GM23338 (cell line): ENCODE measurements at regions not wholly inside any gene's neighbourhood (a gene's known extent, or its start where the extent isn't known, plus 50 kb on each side); places are given as distances from the start of the nearest gene placed in this dataset.
A peak's percentile ranks its signal among the peaks of the same experiment; 100 is the strongest.

ENCODE experiments used
- ATAC-seq: fragments of 200-7000 bp; cut with Tn5 transposase; 3 replicates; pipeline ENCODE4 v1.9.1; 2020
- DNase-seq: peaks from one replicate; pipeline ENCODE4 v3.0.0-alpha.2; 2015; ENCODE audit warnings: low spot score
- H2AFZ ChIP-seq: fragments of 200-600 bp; sonication (generic); 2 replicates; pipeline ENCODE4 v1.8.0; 2016; ENCODE audit warnings: antibody characterized with exemption, mild to moderate bottlenecking, moderate library complexity
- H3F3A ChIP-seq: fragments of 200-600 bp; sonication (generic); replicated peaks from 2 replicates; pipeline ENCODE4 v1.8.0; 2017; ENCODE audit warnings: antibody characterized with exemption, mixed run types, low read depth
- H3K27ac ChIP-seq: fragments of 200-600 bp; sonication (generic); 2 replicates; pipeline ENCODE4 v1.6.1; 2016; ENCODE audit warnings: low read depth
- H3K27me3 ChIP-seq: fragments of 200-600 bp; sonication (generic); 2 replicates; pipeline ENCODE4 v1.8.0; 2016; ENCODE audit warnings: mild to moderate bottlenecking, mixed run types, moderate library complexity; ENCODE audit not compliant: insufficient read depth
- H3K36me3 ChIP-seq: fragments of 200-600 bp; sonication (generic); 2 replicates; pipeline ENCODE4 v1.8.0; 2016; ENCODE audit warnings: mild to moderate bottlenecking; ENCODE audit not compliant: insufficient read depth
- H3K4me1 ChIP-seq: fragments of 200-600 bp; sonication (generic); 2 replicates; pipeline ENCODE4 v1.8.0; 2016; ENCODE audit warnings: mild to moderate bottlenecking, moderate library complexity; ENCODE audit not compliant: insufficient read depth
- H3K4me2 ChIP-seq: fragments of 200-600 bp; sonication (generic); 2 replicates; pipeline ENCODE4 v1.7.1; 2017; ENCODE audit warnings: mixed run types
- H3K4me3 ChIP-seq: fragments of 200-600 bp; sonication (generic); 2 replicates; pipeline ENCODE4 v1.6.1; 2016; ENCODE audit warnings: mixed run types
- H3K79me2 ChIP-seq: fragments of 200-600 bp; sonication (generic); replicated peaks from 2 replicates; pipeline ENCODE4 v1.8.0; 2017; ENCODE audit warnings: mild to moderate bottlenecking; ENCODE audit not compliant: insufficient read depth
- H3K9me2 ChIP-seq: fragments of 200-600 bp; sonication (generic); 2 replicates; pipeline ENCODE4 v1.8.0; 2017; ENCODE audit not compliant: insufficient read depth
- H4K20me1 ChIP-seq: fragments of 200-600 bp; sonication (generic); replicated peaks from 2 replicates; pipeline ENCODE4 v1.8.0; 2017; ENCODE audit warnings: mild to moderate bottlenecking; ENCODE audit not compliant: insufficient read depth
- H3K27ac Mint-ChIP-seq: 2 replicates; pipeline ENCODE4 v1.8.0; 2020; ENCODE audit warnings: inconsistent platforms, mild to moderate bottlenecking, moderate library complexity, mixed read lengths
- H3K27me3 Mint-ChIP-seq: 3 replicates; pipeline ENCODE4 v1.8.0; 2022; ENCODE audit warnings: low read depth, mild to moderate bottlenecking, moderate library complexity, mixed read lengths, inconsistent platforms; ENCODE audit not compliant: insufficient read depth, poor library complexity
- H3K36me3 Mint-ChIP-seq: 3 replicates; pipeline ENCODE4 v1.8.0; 2021; ENCODE audit warnings: low read depth, mild to moderate bottlenecking, inconsistent platforms, moderate library complexity, mixed read lengths
- H3K4me1 Mint-ChIP-seq: 3 replicates; pipeline ENCODE4 v1.8.0; 2020; ENCODE audit warnings: mild to moderate bottlenecking, inconsistent platforms, mixed read lengths
- H3K4me3 Mint-ChIP-seq: 3 replicates; pipeline ENCODE4 v1.8.0; 2021; ENCODE audit warnings: moderate library complexity, mild to moderate bottlenecking, inconsistent platforms, mixed read lengths
- H3K9me3 Mint-ChIP-seq: 3 replicates; pipeline ENCODE4 v1.8.0; 2020; ENCODE audit warnings: moderate library complexity, mild to moderate bottlenecking, inconsistent platforms, mixed read lengths
- CREB1 ChIP-seq: fragments of 250-450 bp; sonication (Bioruptor Pico); IDR thresholded peaks from 2 replicates; pipeline ENCODE4 v1.5.0; 2020; ENCODE audit warnings: low read depth, mild to moderate bottlenecking, moderate library complexity
- CTCF ChIP-seq, 2 experiments: fragments of 200-600 bp in 1 of 2; sonication (generic) in 1 of 2; conservative IDR thresholded peaks; 2 replicates each; pipeline versions ENCODE4 v1.5.1 to v1.6.1; 2016 to 2017; ENCODE audit warnings: antibody characterized with exemption in 2 of 2, low read depth in 2 of 2, mild to moderate bottlenecking in 2 of 2, moderate library complexity in 1 of 2
- ETS1 ChIP-seq: IDR thresholded peaks from 2 replicates; pipeline ENCODE4 v1.6.1; 2016; ENCODE audit warnings: antibody characterized with exemption
- EZH2 ChIP-seq: fragments of 200-600 bp; sonication (generic); IDR thresholded peaks from one replicate; pipeline ENCODE4 v1.8.0; 2017; ENCODE audit warnings: antibody characterized with exemption, mild to moderate bottlenecking, low read depth; ENCODE audit not compliant: unreplicated experiment
- EZH2phosphoT487 ChIP-seq: fragments of 200-600 bp; sonication (generic); IDR thresholded peaks from one replicate; pipeline ENCODE4 v1.8.1; 2018; ENCODE audit warnings: antibody characterized with exemption; ENCODE audit not compliant: unreplicated experiment
- JUNB ChIP-seq: IDR thresholded peaks from one replicate; pipeline ENCODE4 v1.6.1; 2016; ENCODE audit warnings: antibody characterized with exemption; ENCODE audit not compliant: unreplicated experiment
- NANOG ChIP-seq: IDR thresholded peaks from 2 replicates; pipeline ENCODE4 v1.6.1; 2016; ENCODE audit warnings: antibody characterized with exemption, borderline replicate concordance
- POLR2AphosphoS5 ChIP-seq: IDR thresholded peaks from 2 replicates; pipeline ENCODE4 v1.6.1; 2016; ENCODE audit warnings: antibody characterized with exemption, low read depth
- REST ChIP-seq: IDR thresholded peaks from one replicate; pipeline ENCODE4 v1.6.1; 2018; ENCODE audit warnings: antibody characterized with exemption; ENCODE audit not compliant: unreplicated experiment
- STAT1 ChIP-seq: IDR thresholded peaks from one replicate; pipeline ENCODE4 v1.6.1; 2016; ENCODE audit warnings: antibody characterized with exemption; ENCODE audit not compliant: unreplicated experiment
- ZNF114 ChIP-seq: fragments of 250-450 bp; sonication (Bioruptor Pico); IDR thresholded peaks from 2 replicates; pipeline ENCODE4 v1.5.0; 2020; ENCODE audit warnings: mild to moderate bottlenecking, moderate library complexity
- ZNF331 ChIP-seq: fragments of 250-450 bp; sonication (Bioruptor Pico); IDR thresholded peaks from 2 replicates; pipeline ENCODE4 v1.5.0; 2020; ENCODE audit warnings: low read depth, mild to moderate bottlenecking, moderate library complexity
- ZNF462 ChIP-seq: fragments of 250-450 bp; sonication (Bioruptor Pico); IDR thresholded peaks from 2 replicates; pipeline ENCODE4 v1.5.0; 2020; ENCODE audit warnings: mild to moderate bottlenecking, moderate library complexity

- Mint-ChIP-seq H3K36me3 (peaks cover 36% of the 10 kb centered on the region), H3K27ac (peak overlapping the region; percentile 29), H3K9me3 (no peaks in the 10 kb centered on the region; the same call in 2 of the 3 replicates)
Observed at GRCh38 chr14:89477391-89477790, 60.4 kb upstream of the FOXN3 start.

More at GRCh38 chr14:89477391-89477790, 60.4 kb upstream of the FOXN3 start:
- H3K4me2 ChIP-seq, result no peak overlapping the region
- H3K4me1 ChIP-seq, result no peaks in the 10 kb centered on the region
- peaks cover 38% of the 10 kb centered on the region for H3K79me2 ChIP-seq
- H3F3A ChIP-seq, result no peaks in the 10 kb centered on the region; the same call in 1 of the 2 replicates
- H4K20me1 ChIP-seq, result 0 out of 2 replicates have a peak, but pooled peaks cover 7% of the 10 kb centered on the region
- TF ChIP-seq CREB1 (CRISPR knock-in tag) (no peak), ZNF331 (no peak), ZNF114 (no peak), ETS1 (no peak), EZH2phosphoT487 (no peak), ZNF462 (CRISPR knock-in tag) (no peak), JUNB (no peak), EZH2 (no peak), CTCF (conservative IDR thresholded peaks at IDR 0.05; ENCODE audit: low read depth in 2 of 2) (no peak), NANOG (no peak), STAT1 (no peak), REST (no peak), POLR2AphosphoS5 (no peak)
- no peak overlapping the region for H3K4me3 Mint-ChIP-seq
- H3K27me3 ChIP-seq, result no peaks in the 10 kb centered on the region
- no peak overlapping the region for H2AFZ ChIP-seq
- no peak overlapping the region for H3K4me3 ChIP-seq
- 0 out of 2 replicates have a peak overlapping the region, but pooled peaks have one; percentile 42 for H3K27ac ChIP-seq
- no peaks in the 10 kb centered on the region for H3K36me3 ChIP-seq
- peaks cover 6% of the 10 kb centered on the region for H3K27me3 Mint-ChIP-seq
- no peaks in the 10 kb centered on the region for H3K9me2 ChIP-seq
- no peak for DNase-seq
- H3K4me1 Mint-ChIP-seq, result peaks cover 12% of the 10 kb centered on the region
- no peak for ATAC-seq
